Hepatocyte (in vitro differentiated cells): ENCODE measurements at regions not wholly inside any gene's neighbourhood (a gene's known extent, or its start where the extent isn't known, plus 50 kb on each side); places are given as distances from the start of the nearest gene placed in this dataset.

Experiments
- DNase-seq: peaks from one replicate; pipeline ENCODE4 v3.0.0-alpha.2; 2016; ENCODE audit warnings: low spot score
- H2AFZ ChIP-seq: fragments of 200-600 bp; sonication (generic); 2 replicates; pipeline ENCODE4 v1.6.0; 2016; ENCODE audit warnings: antibody characterized with exemption, mild to moderate bottlenecking
- H3K27ac ChIP-seq: fragments of 200-600 bp; sonication (generic); 2 replicates; pipeline ENCODE4 v1.5.1; 2016; ENCODE audit warnings: mild to moderate bottlenecking
- H3K27me3 ChIP-seq: fragments of 200-600 bp; sonication (generic); 2 replicates; pipeline ENCODE4 v1.6.1; 2016
- H3K36me3 ChIP-seq: fragments of 200-600 bp; sonication (generic); replicated peaks from 2 replicates; pipeline ENCODE4 v1.5.1; 2016; ENCODE audit warnings: low read depth; ENCODE audit not compliant: insufficient read depth
- H3K4me1 ChIP-seq: fragments of 200-600 bp; sonication (generic); 2 replicates; pipeline ENCODE4 v1.5.1; 2016; ENCODE audit warnings: mild to moderate bottlenecking, moderate library complexity; ENCODE audit not compliant: insufficient read depth
- H3K4me2 ChIP-seq: fragments of 200-600 bp; sonication (generic); 2 replicates; pipeline ENCODE4 v1.6.0; 2016
- H3K4me3 ChIP-seq: fragments of 200-600 bp; sonication (generic); 2 replicates; pipeline ENCODE4 v1.5.1; 2016; ENCODE audit warnings: mild to moderate bottlenecking
- H3K79me2 ChIP-seq: fragments of 200-600 bp; sonication (generic); 2 replicates; pipeline ENCODE4 v1.6.0; 2017; ENCODE audit warnings: mild to moderate bottlenecking
- H3K9me2 ChIP-seq: fragments of 200-600 bp; sonication (generic); replicated peaks from 2 replicates; pipeline ENCODE4 v1.6.0; 2017; ENCODE audit warnings: mild to moderate bottlenecking; ENCODE audit not compliant: insufficient read depth
- H3K9me3 ChIP-seq: fragments of 200-600 bp; sonication (generic); 2 replicates; pipeline ENCODE4 v1.5.1; 2016; ENCODE audit warnings: low read depth, mild to moderate bottlenecking
- H4K20me1 ChIP-seq: fragments of 200-600 bp; sonication (generic); 2 replicates; pipeline ENCODE4 v1.6.0; 2016; ENCODE audit warnings: mild to moderate bottlenecking; ENCODE audit not compliant: insufficient read depth, poor library complexity, severe bottlenecking
- CTCF ChIP-seq: fragments of 200-600 bp; sonication (generic); IDR thresholded peaks from 2 replicates; pipeline ENCODE4 v1.5.1; 2016; ENCODE audit warnings: antibody characterized with exemption, mild to moderate bottlenecking; ENCODE audit not compliant: poor library complexity
- EZH2 ChIP-seq: fragments of 200-600 bp; sonication (generic); IDR thresholded peaks from 2 replicates; pipeline ENCODE4 v1.6.1; 2016; ENCODE audit warnings: antibody characterized with exemption, mild to moderate bottlenecking, borderline replicate concordance
- EZH2phosphoT487 ChIP-seq: fragments of 200-600 bp; sonication (generic); IDR thresholded peaks from one replicate; pipeline ENCODE4 v1.6.1; 2018; ENCODE audit warnings: antibody characterized with exemption, mild to moderate bottlenecking, low read depth, moderate library complexity; ENCODE audit not compliant: unreplicated experiment, severe bottlenecking
- WGBS: methylation state at CpG from one replicate; pipeline ENCODE4 v1.1.6; 2016; ENCODE audit warnings: low lambda C conversion rate; ENCODE audit errors: missing lambda C conversion rate; 5-methylcytosine and 5-hydroxymethylcytosine counted together

GRCh38 chr22:25407859-25408229 lies 156.6 kb upstream of the GRK3 start:
- no peak for DNase-seq
- Histone ChIP-seq H3K27me3 (no peaks in the 10 kb centered on the region), H4K20me1 (peaks cover under 1% of the 10 kb centered on the region), H3K4me3 (no peak overlapping the region), H3K36me3 (no peaks in the 10 kb centered on the region), H3K4me1 (peaks cover 19% of the 10 kb centered on the region), H3K9me2 (no peaks in the 10 kb centered on the region), H3K9me3 (no peaks in the 10 kb centered on the region), H3K4me2 (no peak overlapping the region), H3K27ac (no peak overlapping the region), H3K79me2 (peaks cover 25% of the 10 kb centered on the region), H2AFZ (no peak overlapping the region)
- WGBS: 75% methylated on average over 2 of the region's 2 CpGs
- no peak for TF ChIP-seq EZH2
- no peak for TF ChIP-seq CTCF
- TF ChIP-seq EZH2phosphoT487: no peak

GRCh38 chr22:25409240-25409639 lies 155.2 kb upstream of the GRK3 start:
- peaks cover 11% of the 10 kb centered on the region for H3K79me2 ChIP-seq
- no peak overlapping the region for H3K4me3 ChIP-seq
- no peak for TF ChIP-seq CTCF
- no peak for TF ChIP-seq EZH2phosphoT487
- no peak for TF ChIP-seq EZH2
- H2AFZ ChIP-seq: no peak overlapping the region
- no peaks in the 10 kb centered on the region for H3K27me3 ChIP-seq
- H3K4me1 ChIP-seq: peaks cover 7% of the 10 kb centered on the region
- H3K4me2 ChIP-seq: no peak overlapping the region
- no peaks in the 10 kb centered on the region for H4K20me1 ChIP-seq
- no peaks in the 10 kb centered on the region for H3K9me2 ChIP-seq
- WGBS: 86% methylated on average over 3 of the region's 3 CpGs
- no peak overlapping the region for H3K27ac ChIP-seq
- no peaks in the 10 kb centered on the region for H3K9me3 ChIP-seq
- H3K36me3 ChIP-seq: no peaks in the 10 kb centered on the region
- no peak for DNase-seq

- peaks cover 2% of the 10 kb centered on the region for H3K79me2 ChIP-seq
- 89% methylated on average over 4 of the region's 4 CpGs for WGBS
Observed at GRCh38 chr22:25410849-25411248, 153.6 kb upstream of the GRK3 start.

More at GRCh38 chr22:25410849-25411248, 153.6 kb upstream of the GRK3 start:
- H3K4me1 ChIP-seq: peaks cover 1% of the 10 kb centered on the region
- no peak for DNase-seq
- H3K4me3 ChIP-seq: no peak overlapping the region
- TF ChIP-seq EZH2 (no peak), EZH2phosphoT487 (no peak), CTCF (no peak)
- H3K27ac ChIP-seq: no peak overlapping the region
- no peak overlapping the region for H3K4me2 ChIP-seq
- H3K36me3 ChIP-seq: no peaks in the 10 kb centered on the region
- no peak overlapping the region for H2AFZ ChIP-seq
- no peaks in the 10 kb centered on the region for H3K9me2 ChIP-seq
- H4K20me1 ChIP-seq: no peaks in the 10 kb centered on the region
- no peaks in the 10 kb centered on the region for H3K27me3 ChIP-seq
- H3K9me3 ChIP-seq: no peaks in the 10 kb centered on the region
